H1 (cell line): ENCODE measurements at regions not wholly inside any gene's neighbourhood (a gene's known extent, or its start where the extent isn't known, plus 50 kb on each side); places are given as distances from the start of the nearest gene placed in this dataset.

Experiments used
- CTCF ChIA-PET: fragments of 300-600 bp; sonication (Branson Sonifier 250); formaldehyde crosslinking; loops from one replicate; lab custom pipeline; 2021; ENCODE audit not compliant: partially characterized antibody; lab: Charles Lee
- POLR2A ChIA-PET: fragments of 300-600 bp; sonication (Branson Sonifier 250); formaldehyde crosslinking; loops from one replicate; lab custom pipeline; 2021; ENCODE audit warnings: inconsistent platforms; ENCODE audit not compliant: partially characterized antibody; lab: Charles Lee
- DNase-seq, 2 experiments: peaks; one replicate each; pipeline versions ENCODE4 v3.0.0 to v3.0.0-alpha.2; 2010 to 2022; ENCODE audit warnings: low spot score in 2 of 2, low read depth in 1 of 2, mixed read lengths in 1 of 2
- FAIRE-seq: peaks from 2 replicates; lab custom pipeline; 2011; peaks lifted over from hg19 to GRCh38; lab: Jason Lieb, UNC
- H2AFZ ChIP-seq: 2 replicates; pipeline ENCODE4 v1.8.1; 2012; ENCODE audit warnings: low read length, inconsistent platforms
- H2AK5ac ChIP-seq: 2 replicates; pipeline ENCODE4 v1.6.1; 2013; ENCODE audit warnings: low read depth, low read length
- H2BK120ac ChIP-seq: replicated peaks from 2 replicates; pipeline ENCODE3; 2013; ENCODE audit warnings: low read depth, low read length, inconsistent platforms
- H2BK12ac ChIP-seq: 2 replicates; pipeline ENCODE4 v1.6.1; 2013; ENCODE audit warnings: low read depth, low read length
- H2BK15ac ChIP-seq: 2 replicates; pipeline ENCODE4 v1.6.1; 2013; ENCODE audit warnings: low read length
- H2BK20ac ChIP-seq: 2 replicates; pipeline ENCODE4 v1.6.1; 2013; ENCODE audit warnings: low read length
- H2BK5ac ChIP-seq: 2 replicates; pipeline ENCODE4 v1.6.1; 2013; ENCODE audit warnings: low read depth, low read length
- H3K14ac ChIP-seq: 2 replicates; pipeline ENCODE4 v1.6.1; 2013; ENCODE audit warnings: inconsistent platforms; ENCODE audit not compliant: insufficient read length
- H3K18ac ChIP-seq: 2 replicates; pipeline ENCODE4 v1.6.1; 2013; ENCODE audit warnings: low read length; ENCODE audit errors: extremely low read depth
- H3K23ac ChIP-seq: 2 replicates; pipeline ENCODE4 v1.6.1; 2013; ENCODE audit warnings: inconsistent platforms; ENCODE audit not compliant: insufficient read length
- H3K23me2 ChIP-seq: 2 replicates; pipeline ENCODE4 v1.6.1; 2013; ENCODE audit warnings: low read depth, low read length
- H3K27ac ChIP-seq: 2 replicates; pipeline ENCODE4 v1.6.1; 2011; ENCODE audit warnings: low read depth, low read length, inconsistent platforms
- H3K27me3 ChIP-seq, 4 experiments: replicated peaks in 1 of 4; 1 replicate in 1 of 4; 2 replicates in 3 of 4; pipeline versions ENCODE4 v1.6.1 to v1.8.1; 2011 to 2013; ENCODE audit warnings: low read length in 3 of 4, mild to moderate bottlenecking in 3 of 4, inconsistent platforms in 2 of 4, mixed read lengths in 2 of 4, moderate library complexity in 1 of 4; ENCODE audit not compliant: control insufficient read depth in 3 of 4, insufficient read depth in 3 of 4; ENCODE audit errors: extremely low read depth in 1 of 4
- H3K36me3 ChIP-seq, 4 experiments: 2 replicates each; pipeline versions ENCODE4 v1.6.1 to v1.8.1; 2011 to 2013; ENCODE audit warnings: mild to moderate bottlenecking in 4 of 4, low read length in 3 of 4, moderate library complexity in 2 of 4, control low read depth in 1 of 4, inconsistent platforms in 1 of 4; ENCODE audit not compliant: insufficient read depth in 4 of 4, control insufficient read depth in 2 of 4
- H3K4ac ChIP-seq: replicated peaks from 2 replicates; pipeline ENCODE3; 2013; ENCODE audit warnings: low read length, low read depth, mixed read lengths, inconsistent platforms; ENCODE audit not compliant: insufficient read length
- H3K4me1 ChIP-seq, 4 experiments: replicated peaks in 1 of 4; 1 replicate in 1 of 4; 2 replicates in 3 of 4; pipeline versions ENCODE4 v1.6.1 to v1.8.1; 2011 to 2013; ENCODE audit warnings: low read length in 3 of 4, inconsistent platforms in 2 of 4, mixed read lengths in 1 of 4; ENCODE audit not compliant: insufficient read depth in 4 of 4, control insufficient read depth in 3 of 4
- H3K4me2 ChIP-seq, 2 experiments: 2 replicates each; pipeline versions ENCODE4 v1.6.1 to v1.8.1; 2011 to 2013; ENCODE audit warnings: low read depth in 2 of 2, low read length in 2 of 2, control low read depth in 1 of 2, inconsistent platforms in 1 of 2, mild to moderate bottlenecking in 1 of 2; ENCODE audit not compliant: insufficient read depth in 1 of 2
- H3K4me3 ChIP-seq, 4 experiments: fragments of 200-600, 300-600 bp in 1 of 4; sonication (generic), shearing (Covaris generic), sonication (Bioruptor Twin) in 1 of 4; 2 replicates each; pipeline versions ENCODE4 v1.5.1 to v1.8.1; 2011 to 2016; ENCODE audit warnings: low read length in 4 of 4, low read depth in 3 of 4, control low read depth in 2 of 4, inconsistent platforms in 2 of 4, mild to moderate bottlenecking in 2 of 4, mixed read lengths in 1 of 4, moderate library complexity in 1 of 4; ENCODE audit not compliant: insufficient read depth in 2 of 4; ENCODE audit errors: extremely low read depth in 1 of 4
- H3K56ac ChIP-seq: replicated peaks from 2 replicates; pipeline ENCODE3; 2013; ENCODE audit warnings: low read depth, mild to moderate bottlenecking, mixed read lengths, low read length, inconsistent platforms; ENCODE audit not compliant: insufficient read length
- H3K79me1 ChIP-seq: 2 replicates; pipeline ENCODE4 v1.6.1; 2013; ENCODE audit warnings: low read depth, low read length, control low read depth
- H3K79me2 ChIP-seq, 2 experiments: 2 replicates each; pipeline versions ENCODE4 v1.6.1 to v1.8.1; 2012 to 2013; ENCODE audit warnings: low read length in 2 of 2, mild to moderate bottlenecking in 2 of 2, inconsistent platforms in 1 of 2; ENCODE audit not compliant: insufficient read depth in 2 of 2, control insufficient read depth in 1 of 2
- H3K9ac ChIP-seq, 4 experiments: replicated peaks in 1 of 4; 1 replicate in 1 of 4; 2 replicates in 3 of 4; pipeline versions ENCODE4 v1.6.1 to v1.8.1; 2011 to 2013; ENCODE audit warnings: low read depth in 3 of 4, low read length in 3 of 4, control low read depth in 2 of 4, mild to moderate bottlenecking in 2 of 4, moderate library complexity in 2 of 4, inconsistent platforms in 1 of 4; ENCODE audit errors: extremely low read depth in 1 of 4
- H3K9me3 ChIP-seq, 2 experiments: 2 replicates each; pipeline versions ENCODE4 v1.6.1 to v1.8.1; 2012 to 2013; ENCODE audit warnings: mild to moderate bottlenecking in 2 of 2, moderate library complexity in 2 of 2, control low read depth in 1 of 2, inconsistent platforms in 1 of 2, low read depth in 1 of 2, low read length in 1 of 2, mixed read lengths in 1 of 2; ENCODE audit not compliant: insufficient read depth in 2 of 2
- H4K20me1 ChIP-seq, 2 experiments: replicated peaks in 1 of 2; 2 replicates each; pipeline versions ENCODE3 to v1.8.1; 2011 to 2013; ENCODE audit warnings: inconsistent platforms in 2 of 2, low read length in 2 of 2, mild to moderate bottlenecking in 1 of 2; ENCODE audit not compliant: insufficient read depth in 2 of 2, control insufficient read depth in 1 of 2
- H4K5ac ChIP-seq: 2 replicates; pipeline ENCODE4 v1.6.1; 2013; ENCODE audit warnings: low read length, low read depth, mixed read lengths, inconsistent platforms; ENCODE audit not compliant: insufficient read length
- H4K8ac ChIP-seq: 2 replicates; pipeline ENCODE4 v1.8.0; 2013; ENCODE audit warnings: mild to moderate bottlenecking, moderate library complexity, low read length, inconsistent platforms; ENCODE audit not compliant: insufficient read depth; ENCODE audit errors: extremely low read depth
- H4K91ac ChIP-seq: replicated peaks from 2 replicates; pipeline ENCODE3; 2013; ENCODE audit warnings: low read length, mixed read lengths, inconsistent platforms; ENCODE audit not compliant: insufficient read length
- ATF2 ChIP-seq: IDR thresholded peaks from 2 replicates; pipeline ENCODE4 v1.6.1; 2012; ENCODE audit warnings: low read length, inconsistent platforms
- BCL11A ChIP-seq, 2 experiments: IDR thresholded peaks; one replicate each; pipeline ENCODE4 v1.6.1; 2011; ENCODE audit warnings: low read depth in 2 of 2, low read length in 2 of 2, mild to moderate bottlenecking in 2 of 2
- CEBPB ChIP-seq: IDR thresholded peaks from 2 replicates; pipeline ENCODE4 v1.6.1; 2012; ENCODE audit warnings: low read depth, low read length
- CHD1 ChIP-seq: IDR thresholded peaks from 2 replicates; pipeline ENCODE4 v1.6.1; 2012; ENCODE audit warnings: low read depth, low read length, improper control_type of control experiment
- FOSL1 ChIP-seq: IDR thresholded peaks from 2 replicates; pipeline ENCODE4 v1.6.1; 2011; ENCODE audit warnings: mild to moderate bottlenecking, low read depth, low read length, moderate library complexity; ENCODE audit not compliant: insufficient read depth
- GABPA ChIP-seq: IDR thresholded peaks from 2 replicates; pipeline ENCODE4 v1.6.1; 2011; ENCODE audit warnings: mild to moderate bottlenecking, low read length, moderate library complexity, borderline replicate concordance; ENCODE audit not compliant: insufficient read depth
- MAX ChIP-seq: IDR thresholded peaks from 2 replicates; pipeline ENCODE4 v1.6.1; 2012; ENCODE audit warnings: inconsistent platforms
- NANOG ChIP-seq: IDR thresholded peaks from 2 replicates; pipeline ENCODE4 v1.6.1; 2011; ENCODE audit warnings: low read length, low read depth, mild to moderate bottlenecking, inconsistent platforms; ENCODE audit not compliant: insufficient read depth, poor library complexity, severe bottlenecking
- PHF8 ChIP-seq: fragments of 200-600 bp; sonication (generic); conservative IDR thresholded peaks from 2 replicates; pipeline ENCODE4 v1.7.1; 2012; ENCODE audit warnings: low read depth, mild to moderate bottlenecking, inconsistent platforms, low read length, moderate library complexity
- RNF2 ChIP-seq: fragments of 200-900, 300-1000 bp; sonication (generic); IDR thresholded peaks from 2 replicates; pipeline ENCODE4 v1.7.1; 2016; ENCODE audit warnings: borderline replicate concordance, low read depth, mild to moderate bottlenecking, antibody characterized with exemption, low read length; ENCODE audit not compliant: poor library complexity, severe bottlenecking; ENCODE audit errors: missing control alignments
- WGBS, 2 experiments: shearing (Covaris generic) in 1 of 2; methylation state at CpG; one replicate each; pipeline versions ENCODE4 v1.1.6 to v1.1.7; 2013 to 2015; ENCODE audit warnings: low lambda C conversion rate in 2 of 2, mixed read lengths in 2 of 2, inconsistent platforms in 1 of 2, low coverage in 1 of 2, missing lambda C conversion rate in 1 of 2; ENCODE audit not compliant: insufficient replicate concordance in 2 of 2, insufficient coverage in 1 of 2, insufficient read length in 1 of 2; ENCODE audit errors: extremely low coverage in 1 of 2, missing lambda C conversion rate in 1 of 2; 5-methylcytosine and 5-hydroxymethylcytosine counted together

- H3K4me1 ChIP-seq: peaks cover 0 to 3% (median 0%) of the 10 kb centered on the region in 4 experiments; a peak in 1 of 7 replicates
- H3K9ac ChIP-seq: no peak overlapping the region
- 93% methylated on average over 6 of the region's 6 CpGs; no CpG with 5 or more reads in 1 of the 2 experiments for WGBS, 2 experiments
- H4K5ac ChIP-seq: no peak overlapping the region
- H3K79me2 ChIP-seq: no peaks in the 10 kb centered on the region
- H2AK5ac ChIP-seq: no peak overlapping the region
- no peak overlapping the region for H3K4me3 ChIP-seq
- H3K9me3 ChIP-seq: no peaks in the 10 kb centered on the region
- no peak overlapping the region for H3K14ac ChIP-seq
- H3K27ac ChIP-seq: no peak overlapping the region
- no peaks in the 10 kb centered on the region for H3K79me1 ChIP-seq
- H3K4me2 ChIP-seq: no peak overlapping the region
- H3K56ac ChIP-seq: no peak overlapping the region
- no peak overlapping the region for H2AFZ ChIP-seq
- ChIA-PET POLR2A (no interaction called here), CTCF (no interaction called here)
- no peaks in the 10 kb centered on the region for H3K23me2 ChIP-seq
- H4K91ac ChIP-seq: no peak overlapping the region
- no peak overlapping the region for H2BK20ac ChIP-seq
- no peak overlapping the region for H3K23ac ChIP-seq
- no peaks in the 10 kb centered on the region for H4K20me1 ChIP-seq
- H2BK15ac ChIP-seq: no peak overlapping the region
- H2BK5ac ChIP-seq: no peak overlapping the region
- H3K18ac ChIP-seq: no peak overlapping the region
- H3K4ac ChIP-seq: no peak overlapping the region
- no peak for FAIRE-seq
- no peak for DNase-seq
- no peak overlapping the region for H2BK120ac ChIP-seq
- H2BK12ac ChIP-seq: no peak overlapping the region
- H3K27me3 ChIP-seq: no peaks in the 10 kb centered on the region; a peak in 1 of 7 replicates
- no peaks in the 10 kb centered on the region for H3K36me3 ChIP-seq
- no peak overlapping the region for H4K8ac ChIP-seq
- TF ChIP-seq RNF2 (no peak), ATF2 (no peak), CHD1 (no peak), NANOG (no peak), CEBPB (no peak), FOSL1 (no peak), MAX (no peak), GABPA (no peak), BCL11A (IDR thresholded peaks at IDR 0.05; ENCODE audit: low read depth in 2 of 2, low read length in 2 of 2) (no peak), PHF8 (no peak)
These were observed 54.0 kb upstream of the MGMT start for GRCh38 chr10:129413024-129413423.
